Mucosa of descending colon (tissue), 3 donors: ENCODE measurements at regions not wholly inside any gene's neighbourhood (a gene's known extent, or its start where the extent isn't known, plus 50 kb on each side); places are given as distances from the start of the nearest gene placed in this dataset.
A peak's percentile ranks its signal among the peaks of the same experiment; 100 is the strongest.

Experiments
- ATAC-seq: fragments of 200-7000 bp; cut with Tn5 transposase; one replicate; pipeline ENCODE4 v1.9.1; 2020; ENCODE audit warnings: mild to moderate bottlenecking, moderate library complexity
- DNase-seq, 3 donors: peaks; one replicate each; pipeline ENCODE4 v3.0.0-alpha.2; 2020
- H3K36me3 ChIP-seq: fragments of 200-600 bp; one replicate; pipeline ENCODE4 v1.8.0; 2021; ENCODE audit warnings: low read depth, mild to moderate bottlenecking
- H3K4me1 ChIP-seq: fragments of 200-600 bp; one replicate; pipeline ENCODE4 v1.8.0; 2021; ENCODE audit warnings: low read depth, mild to moderate bottlenecking
- H3K4me3 ChIP-seq: fragments of 200-600 bp; one replicate; pipeline ENCODE4 v1.8.0; 2021; ENCODE audit warnings: mild to moderate bottlenecking
- H3K9me3 ChIP-seq: fragments of 200-600 bp; one replicate; pipeline ENCODE4 v1.8.0; 2021; ENCODE audit warnings: mild to moderate bottlenecking
- CTCF ChIP-seq: fragments of 200-600 bp; IDR thresholded peaks from one replicate; pipeline ENCODE4 v1.8.0; 2022; ENCODE audit warnings: antibody characterized with exemption, mild to moderate bottlenecking
- intact Hi-C, 2 donors: fragments of 100-400 bp; cut with DNase I in 1 of 2; cut with micrococcal nuclease in 1 of 2; formaldehyde crosslinking; loops; one replicate each; pipeline versions ENCODE4 v1.11.0 to v1.11.1; 2022; cut with DNase I, micrococcal nuclease
- donor health status: DM: no; HTN: no; CAD: no; lungs with moderate emphysema.
- donor health status: DM: no; HTN: no; CAD: no.
- donor health status: DM: no; HTN: yes; CAD: no.

GRCh38 chr5:89008291-89008690 lies 125.3 kb upstream of the MEF2C start:
- Histone ChIP-seq H3K4me3 (no peak overlapping the region), H3K4me1 (no peaks in the 10 kb centered on the region), H3K9me3 (peaks cover 5% of the 10 kb centered on the region), H3K36me3 (no peaks in the 10 kb centered on the region)
- no peak for TF ChIP-seq CTCF
- intact Hi-C loops, result no loop called here
- DNase-seq, result no peak
- ATAC-seq, result no peak

GRCh38 chr5:89005990-89006389 lies 123.0 kb upstream of the MEF2C start:
- DNase-seq (no peak), ATAC-seq (no peak)
- Histone ChIP-seq H3K36me3 (no peaks in the 10 kb centered on the region), H3K4me1 (no peaks in the 10 kb centered on the region), H3K4me3 (no peak overlapping the region), H3K9me3 (peaks cover 5% of the 10 kb centered on the region)
- intact Hi-C loops, result no loop called here
- no peak for TF ChIP-seq CTCF

- intact Hi-C loops, result no loop called here
- H3K4me3 ChIP-seq, result no peak overlapping the region
- no peaks in the 10 kb centered on the region for H3K36me3 ChIP-seq
- peaks cover 5% of the 10 kb centered on the region for H3K9me3 ChIP-seq
- no peak for TF ChIP-seq CTCF
- ATAC-seq, result peak; percentile 31
- no peaks in the 10 kb centered on the region for H3K4me1 ChIP-seq
- peak in 1 of 3 donors; percentile 7 for DNase-seq
These were observed 121.4 kb upstream of the MEF2C start for GRCh38 chr5:89004379-89004778.

GRCh38 chr5:89003563-89004036 lies 120.6 kb upstream of the MEF2C start:
- DNase-seq (peak in 1 of 3 donors; percentile 45), ATAC-seq (no peak)
- H3K4me1 ChIP-seq, result no peaks in the 10 kb centered on the region
- peaks cover 5% of the 10 kb centered on the region for H3K9me3 ChIP-seq
- no peaks in the 10 kb centered on the region for H3K36me3 ChIP-seq
- TF ChIP-seq CTCF, result no peak
- H3K4me3 ChIP-seq, result no peak overlapping the region
- intact Hi-C loops, result no loop called here

- ATAC-seq (no peak), DNase-seq (no peak)
- no peaks in the 10 kb centered on the region for H3K4me1 ChIP-seq
- peaks cover 5% of the 10 kb centered on the region for H3K9me3 ChIP-seq
- intact Hi-C loops, result no loop called here
- no peak for TF ChIP-seq CTCF
- no peaks in the 10 kb centered on the region for H3K36me3 ChIP-seq
- H3K4me3 ChIP-seq, result no peak overlapping the region
These were observed 116.9 kb upstream of the MEF2C start for GRCh38 chr5:88999853-89000252.

GRCh38 chr5:88997937-88998336 lies 115.0 kb upstream of the MEF2C start:
- Histone ChIP-seq H3K4me3 (no peak overlapping the region), H3K36me3 (no peaks in the 10 kb centered on the region), H3K9me3 (no peaks in the 10 kb centered on the region), H3K4me1 (no peaks in the 10 kb centered on the region)
- intact Hi-C loops, result no loop called here
- TF ChIP-seq CTCF, result no peak
- DNase-seq (no peak), ATAC-seq (no peak)
